Smooth muscle cell (in vitro differentiated cells): ENCODE measurements at regions not wholly inside any gene's neighbourhood (a gene's known extent, or its start where the extent isn't known, plus 50 kb on each side); places are given as distances from the start of the nearest gene placed in this dataset.
A peak's percentile ranks its signal among the peaks of the same experiment; 100 is the strongest.

ENCODE experiments used
- DNase-seq: peaks from one replicate; lab custom pipeline; 2025; ENCODE audit not compliant: unreplicated experiment; lab: John Stamatoyannopoulos, UW
- H2AFZ ChIP-seq: fragments of 200-600 bp; sonication (generic); 2 replicates; pipeline ENCODE4 v1.6.0; 2016; ENCODE audit warnings: antibody characterized with exemption, low read depth, mild to moderate bottlenecking
- H3F3A ChIP-seq: fragments of 200-600 bp; sonication (generic); 2 replicates; pipeline ENCODE4 v1.6.0; 2017; ENCODE audit warnings: antibody characterized with exemption, low read depth
- H3K27ac ChIP-seq: fragments of 200-600 bp; sonication (generic); 2 replicates; pipeline ENCODE4 v1.5.1; 2016; ENCODE audit warnings: low read depth, mild to moderate bottlenecking
- H3K27me3 ChIP-seq: fragments of 200-600 bp; sonication (generic); 2 replicates; pipeline ENCODE4 v1.6.1; 2016; ENCODE audit warnings: low read depth, mild to moderate bottlenecking
- H3K36me3 ChIP-seq: fragments of 200-600 bp; sonication (generic); 2 replicates; pipeline ENCODE4 v1.5.1; 2016; ENCODE audit warnings: low read depth
- H3K4me1 ChIP-seq: fragments of 200-600 bp; sonication (generic); 2 replicates; pipeline ENCODE4 v1.5.1; 2016; ENCODE audit warnings: low read depth
- H3K4me2 ChIP-seq: fragments of 200-600 bp; sonication (generic); 2 replicates; pipeline ENCODE4 v1.6.0; 2016; ENCODE audit warnings: mild to moderate bottlenecking
- H3K4me3 ChIP-seq: fragments of 200-600 bp; sonication (generic); 2 replicates; pipeline ENCODE4 v1.5.1; 2016; ENCODE audit warnings: mild to moderate bottlenecking
- H3K79me2 ChIP-seq: fragments of 200-600 bp; sonication (generic); 2 replicates; pipeline ENCODE4 v1.6.0; 2016; ENCODE audit warnings: low read depth, mild to moderate bottlenecking
- H3K9ac ChIP-seq: fragments of 200-600 bp; sonication (generic); 2 replicates; pipeline ENCODE4 v1.6.0; 2016; ENCODE audit warnings: low read depth
- H3K9me3 ChIP-seq: fragments of 200-600 bp; sonication (generic); replicated peaks from 2 replicates; pipeline ENCODE4 v1.5.1; 2016; ENCODE audit warnings: low read depth
- H4K20me1 ChIP-seq: fragments of 200-600 bp; sonication (generic); 2 replicates; pipeline ENCODE4 v1.6.0; 2016; ENCODE audit warnings: low read depth
- CTCF ChIP-seq: fragments of 200-600 bp; sonication (generic); IDR thresholded peaks from 2 replicates; pipeline ENCODE4 v1.5.1; 2017; ENCODE audit warnings: borderline replicate concordance, mild to moderate bottlenecking, antibody characterized with exemption; ENCODE audit not compliant: insufficient read depth, poor library complexity, severe bottlenecking
- WGBS: methylation state at CpG from one replicate; pipeline ENCODE4 v1.1.7; 2016; ENCODE audit warnings: low lambda C conversion rate; 5-methylcytosine and 5-hydroxymethylcytosine counted together

GRCh38 chr2:160812830-160813505 is 319.4 kb upstream of the RBMS1 start:
- TF ChIP-seq CTCF: no peak
- Histone ChIP-seq H2AFZ (peak overlapping the region; percentile 23), H3K4me3 (no peak overlapping the region)

DNA sequence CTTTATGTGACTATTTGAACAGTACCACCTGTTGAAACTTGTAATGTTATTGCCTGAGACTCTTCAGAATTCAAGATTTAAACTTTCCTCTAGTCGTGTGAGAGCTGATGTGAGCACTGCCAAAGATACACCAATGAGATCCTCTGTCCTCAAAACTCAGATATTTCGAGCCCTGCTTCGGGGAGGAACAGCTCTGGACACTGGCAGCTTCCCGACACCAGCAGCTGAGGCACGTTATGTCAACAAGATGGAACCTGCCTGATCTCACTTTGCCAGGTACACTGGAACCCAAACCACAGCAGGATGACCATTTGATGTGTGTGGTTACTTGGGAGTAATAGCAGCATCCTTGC is 319.9 kb upstream of the RBMS1 start:
- DNase-seq: no peak
- H3K27me3 ChIP-seq: no peaks in the 10 kb centered on the region
- H3F3A ChIP-seq: no peaks in the 10 kb centered on the region
- H3K4me3 ChIP-seq: no peak overlapping the region
- no peaks in the 10 kb centered on the region for H3K79me2 ChIP-seq
- H3K9me3 ChIP-seq: no peaks in the 10 kb centered on the region
- H3K4me1 ChIP-seq: no peaks in the 10 kb centered on the region
- H3K27ac ChIP-seq: no peak overlapping the region
- no peak overlapping the region for H3K9ac ChIP-seq
- no peak overlapping the region for H3K4me2 ChIP-seq
- H4K20me1 ChIP-seq: no peaks in the 10 kb centered on the region
- H2AFZ ChIP-seq: peak overlapping the region; percentile 23
- no peak for TF ChIP-seq CTCF
- WGBS: 82% methylated on average over 5 of the region's 5 CpGs
- no peaks in the 10 kb centered on the region for H3K36me3 ChIP-seq

More at GRCh38 chr2:160812830-160813505, 319.4 kb upstream of the RBMS1 start:
- Histone ChIP-seq H3K36me3 (no peaks in the 10 kb centered on the region), H3F3A (no peaks in the 10 kb centered on the region), H3K9me3 (no peaks in the 10 kb centered on the region), H3K9ac (no peak overlapping the region), H3K79me2 (no peaks in the 10 kb centered on the region), H3K4me1 (no peaks in the 10 kb centered on the region), H3K27me3 (no peaks in the 10 kb centered on the region), H3K27ac (no peak overlapping the region), H3K4me2 (no peak overlapping the region), H4K20me1 (no peaks in the 10 kb centered on the region)
- 82% methylated on average over 6 of the region's 6 CpGs for WGBS
- no peak for DNase-seq

DNA sequence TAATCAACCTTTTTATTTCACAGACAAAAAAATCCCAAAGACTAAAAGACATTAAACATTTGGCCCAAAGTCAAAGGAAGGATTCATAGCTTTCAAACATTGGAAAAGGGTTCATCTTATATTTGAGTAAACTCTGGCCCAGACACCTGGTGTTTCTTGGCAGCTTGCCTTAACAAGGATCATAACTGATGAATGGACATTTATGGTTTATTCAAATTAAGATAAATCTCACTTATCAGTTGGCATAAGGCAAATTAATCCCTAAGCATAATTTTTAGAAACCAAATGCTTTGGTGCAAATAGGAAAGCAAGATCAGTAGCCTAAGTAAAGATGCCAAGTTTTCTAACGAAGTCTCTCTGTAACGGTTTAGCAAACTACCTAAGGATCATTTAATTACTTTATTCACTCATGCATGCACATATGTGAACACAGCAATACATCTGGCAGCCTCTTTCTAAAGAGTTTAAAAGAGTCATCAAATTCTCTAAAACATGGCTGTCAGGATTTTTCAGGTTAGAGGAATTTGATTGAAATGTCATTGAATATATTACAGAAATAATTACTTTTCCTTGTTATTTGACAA is 323.4 kb upstream of the RBMS1 start:
- no peaks in the 10 kb centered on the region for H3K79me2 ChIP-seq
- no peak for DNase-seq
- no peak overlapping the region for H3K9ac ChIP-seq
- H3K4me2 ChIP-seq: no peak overlapping the region
- no peak overlapping the region for H2AFZ ChIP-seq
- H3K4me3 ChIP-seq: no peak overlapping the region
- H3K9me3 ChIP-seq: no peaks in the 10 kb centered on the region
- H3K36me3 ChIP-seq: no peaks in the 10 kb centered on the region
- no peaks in the 10 kb centered on the region for H3K27me3 ChIP-seq
- H4K20me1 ChIP-seq: no peaks in the 10 kb centered on the region
- no peak overlapping the region for H3K27ac ChIP-seq
- no peaks in the 10 kb centered on the region for H3F3A ChIP-seq
- TF ChIP-seq CTCF: no peak
- no peaks in the 10 kb centered on the region for H3K4me1 ChIP-seq
- 92% methylated on average over 2 of the region's 2 CpGs for WGBS

DNA sequence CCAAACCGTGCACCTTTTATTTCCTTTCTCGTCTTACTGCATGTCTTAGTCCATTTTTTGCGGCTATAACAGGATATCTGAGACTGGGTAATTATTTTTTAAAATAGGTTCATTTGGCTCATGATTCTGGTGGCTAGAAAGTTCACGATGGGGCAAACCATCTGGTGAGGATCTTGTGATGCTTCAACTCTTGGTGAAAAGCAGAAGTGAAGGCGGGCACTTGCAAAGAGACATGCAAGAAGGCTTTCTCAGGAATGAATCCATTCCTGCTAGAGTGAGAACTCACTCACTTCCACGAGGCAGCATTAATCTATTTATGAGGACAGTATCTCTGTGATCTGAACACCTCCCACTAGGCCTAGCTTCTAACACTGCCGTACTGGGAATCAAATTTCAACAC is 327.1 kb upstream of the RBMS1 start:
- no peaks in the 10 kb centered on the region for H3F3A ChIP-seq
- DNase-seq: no peak
- no peak overlapping the region for H3K4me3 ChIP-seq
- H3K36me3 ChIP-seq: no peaks in the 10 kb centered on the region
- WGBS: 82% methylated on average over 7 of the region's 7 CpGs
- no peak overlapping the region for H2AFZ ChIP-seq
- no peak overlapping the region for H3K4me2 ChIP-seq
- no peak overlapping the region for H3K27ac ChIP-seq
- no peak overlapping the region for H3K9ac ChIP-seq
- TF ChIP-seq CTCF: no peak
- no peaks in the 10 kb centered on the region for H3K4me1 ChIP-seq
- H3K9me3 ChIP-seq: peaks cover 13% of the 10 kb centered on the region
- H4K20me1 ChIP-seq: no peaks in the 10 kb centered on the region
- no peaks in the 10 kb centered on the region for H3K79me2 ChIP-seq
- no peaks in the 10 kb centered on the region for H3K27me3 ChIP-seq
